ENCODE measurements at regions not wholly inside any gene's neighbourhood (a gene's known extent, or its start where the extent isn't known, plus 50 kb on each side); places are given as distances from the start of the nearest gene placed in this dataset.

- TF ChIP-seq CTCF (IDR thresholded peaks at IDR 0.05): no peak
- intact Hi-C loops (cut with DNase I): no loop called here
- no peaks in the 10 kb centered on the region for H3K4me1 ChIP-seq
- H3K4me3 ChIP-seq: no peak overlapping the region
- no peaks in the 10 kb centered on the region for H3K27me3 ChIP-seq
- no peaks in the 10 kb centered on the region for H3K9me3 ChIP-seq
- no peak overlapping the region for H3K27ac ChIP-seq
- H3K9ac ChIP-seq (ENCODE audit: low read depth in 2 of 2, low read length in 2 of 2): no peak overlapping the region
- H3K36me3 ChIP-seq: no peaks in the 10 kb centered on the region
- no peak for DNase-seq
Measured at GRCh38 chr15:46897266-46897665, 820.0 kb upstream of the SEMA6D start.

- Histone ChIP-seq H3K4me3 (no peak overlapping the region), H3K27ac (no peak overlapping the region), H3K36me3 (no peaks in the 10 kb centered on the region), H3K4me1 (no peaks in the 10 kb centered on the region), H3K27me3 (no peaks in the 10 kb centered on the region), H3K9ac (ENCODE audit: low read depth in 2 of 2, low read length in 2 of 2) (no peak overlapping the region), H3K9me3 (no peaks in the 10 kb centered on the region)
- intact Hi-C loops (cut with DNase I): no loop called here
- no peak for TF ChIP-seq CTCF (IDR thresholded peaks at IDR 0.05)
- no peak for DNase-seq
Measured at GRCh38 chr15:46901001-46901400, 816.3 kb upstream of the SEMA6D start.

GRCh38 chr15:46917721-46918252 lies 799.5 kb upstream of the SEMA6D start:
- intact Hi-C loops (cut with DNase I): no loop called here

GRCh38 chr15:46918462-46919140 lies 798.7 kb upstream of the SEMA6D start:
- no peak overlapping the region for H3K9ac ChIP-seq (ENCODE audit: low read depth in 2 of 2, low read length in 2 of 2)
- no peaks in the 10 kb centered on the region for H3K4me1 ChIP-seq
- intact Hi-C loops (cut with DNase I): no loop called here
- TF ChIP-seq CTCF (IDR thresholded peaks at IDR 0.05): no peak
- DNase-seq: no peak
- H3K4me3 ChIP-seq: no peak overlapping the region
- H3K27ac ChIP-seq: no peak overlapping the region
- no peaks in the 10 kb centered on the region for H3K36me3 ChIP-seq
- no peaks in the 10 kb centered on the region for H3K27me3 ChIP-seq
- no peaks in the 10 kb centered on the region for H3K9me3 ChIP-seq

More at GRCh38 chr15:46917721-46918252, 799.5 kb upstream of the SEMA6D start:
- Histone ChIP-seq H3K36me3 (no peaks in the 10 kb centered on the region), H3K27me3 (no peaks in the 10 kb centered on the region), H3K9ac (ENCODE audit: low read depth in 2 of 2, low read length in 2 of 2) (no peak overlapping the region), H3K9me3 (no peaks in the 10 kb centered on the region), H3K4me1 (no peaks in the 10 kb centered on the region), H3K27ac (no peak overlapping the region), H3K4me3 (no peak overlapping the region)
- DNase-seq: no peak
- no peak for TF ChIP-seq CTCF (IDR thresholded peaks at IDR 0.05)

GRCh38 chr15:46921891-46922290 lies 795.4 kb upstream of the SEMA6D start:
- Histone ChIP-seq H3K4me3 (no peak overlapping the region), H3K27me3 (no peaks in the 10 kb centered on the region), H3K27ac (no peak overlapping the region), H3K9ac (ENCODE audit: low read depth in 2 of 2, low read length in 2 of 2) (no peak overlapping the region), H3K36me3 (no peaks in the 10 kb centered on the region), H3K9me3 (no peaks in the 10 kb centered on the region), H3K4me1 (no peaks in the 10 kb centered on the region)
- no peak for DNase-seq
- intact Hi-C loops (cut with DNase I): loop anchor here (10.0 kb wide), 1 partner anchor 607 kb away; no protein-coding TSS in a partner anchor
- TF ChIP-seq CTCF (IDR thresholded peaks at IDR 0.05): no peak

Measured in colonic mucosa (tissue), 4 donors.